ENCODE measurements at regions not wholly inside any gene's neighbourhood (a gene's known extent, or its start where the extent isn't known, plus 50 kb on each side); places are given as distances from the start of the nearest gene placed in this dataset.

DNA sequence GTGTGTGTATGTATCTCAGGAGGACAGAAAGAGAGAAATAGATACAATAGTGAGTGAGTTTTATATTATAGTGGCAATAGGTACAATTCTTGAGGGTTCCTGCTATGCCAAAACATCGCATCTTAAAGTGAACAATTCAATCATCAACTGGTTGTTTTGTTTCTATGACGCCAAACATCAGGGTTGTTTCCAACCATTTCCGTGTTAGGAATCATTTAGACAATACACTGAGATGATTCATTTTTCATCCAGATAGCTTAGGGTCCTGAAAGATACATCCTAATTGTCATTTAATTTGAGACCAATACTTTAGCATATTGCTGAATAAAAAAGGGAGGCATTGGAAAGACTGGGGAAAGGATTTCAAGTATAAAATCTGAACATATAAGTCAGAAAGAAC lies 472.2 kb downstream of the MCTP2 start:
- intact Hi-C loops (cut with DNase I), result no loop called here
- Histone ChIP-seq H3K4me3 (no peak overlapping the region), H3K27ac (no peak overlapping the region), H3K4me1 (no peaks in the 10 kb centered on the region), H3K36me3 (no peaks in the 10 kb centered on the region), H3K9me3 (no peaks in the 10 kb centered on the region), H3K27me3 (no peaks in the 10 kb centered on the region)
- DNase-seq, result no peak
- TF ChIP-seq, protein P1, sequence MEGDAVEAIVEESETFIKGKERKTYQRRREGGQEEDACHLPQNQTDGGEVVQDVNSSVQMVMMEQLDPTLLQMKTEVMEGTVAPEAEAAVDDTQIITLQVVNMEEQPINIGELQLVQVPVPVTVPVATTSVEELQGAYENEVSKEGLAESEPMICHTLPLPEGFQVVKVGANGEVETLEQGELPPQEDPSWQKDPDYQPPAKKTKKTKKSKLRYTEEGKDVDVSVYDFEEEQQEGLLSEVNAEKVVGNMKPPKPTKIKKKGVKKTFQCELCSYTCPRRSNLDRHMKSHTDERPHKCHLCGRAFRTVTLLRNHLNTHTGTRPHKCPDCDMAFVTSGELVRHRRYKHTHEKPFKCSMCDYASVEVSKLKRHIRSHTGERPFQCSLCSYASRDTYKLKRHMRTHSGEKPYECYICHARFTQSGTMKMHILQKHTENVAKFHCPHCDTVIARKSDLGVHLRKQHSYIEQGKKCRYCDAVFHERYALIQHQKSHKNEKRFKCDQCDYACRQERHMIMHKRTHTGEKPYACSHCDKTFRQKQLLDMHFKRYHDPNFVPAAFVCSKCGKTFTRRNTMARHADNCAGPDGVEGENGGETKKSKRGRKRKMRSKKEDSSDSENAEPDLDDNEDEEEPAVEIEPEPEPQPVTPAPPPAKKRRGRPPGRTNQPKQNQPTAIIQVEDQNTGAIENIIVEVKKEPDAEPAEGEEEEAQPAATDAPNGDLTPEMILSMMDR (IDR thresholded peaks at IDR 0.05), result no peak
- no peak for ATAC-seq

DNA sequence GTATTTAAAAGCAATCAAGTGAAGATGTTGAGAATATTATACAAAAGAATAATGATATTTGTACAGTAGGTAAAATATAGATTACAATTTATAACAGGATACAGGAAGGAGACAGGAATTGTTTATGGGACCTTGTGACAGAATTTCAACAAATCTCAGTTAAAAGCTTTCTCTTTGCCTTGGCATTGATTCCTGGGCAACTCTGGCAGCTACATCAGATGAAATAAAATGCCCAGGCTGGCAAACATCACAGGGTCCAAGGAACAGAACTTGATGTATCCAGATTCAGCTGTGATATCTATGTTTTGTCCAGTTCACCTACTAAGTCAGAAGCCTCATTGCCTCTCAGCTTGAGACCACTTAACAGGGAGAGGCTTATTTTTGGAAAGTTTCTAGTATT lies 473.1 kb downstream of the MCTP2 start:
- H3K4me1 ChIP-seq, result no peaks in the 10 kb centered on the region
- no peak for DNase-seq
- no peaks in the 10 kb centered on the region for H3K36me3 ChIP-seq

DNA sequence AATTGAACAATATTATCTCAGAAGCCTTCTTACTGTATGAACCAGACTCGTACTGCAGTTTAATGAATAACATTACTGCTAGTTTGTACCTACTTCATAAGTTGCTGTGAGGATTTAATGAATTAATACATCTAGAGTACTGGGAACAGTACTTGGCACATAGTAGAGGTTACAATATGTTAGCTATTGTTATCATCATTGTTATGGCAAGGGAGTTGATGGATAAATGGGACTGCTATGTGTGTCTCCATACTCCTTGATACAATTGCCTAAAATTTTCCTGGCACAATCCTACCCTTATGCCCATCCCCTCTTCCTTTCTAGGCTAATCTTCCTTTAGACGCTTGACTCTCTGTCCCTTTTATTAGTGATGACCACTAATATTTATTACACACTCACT lies 473.6 kb downstream of the MCTP2 start:
- ATAC-seq (no peak), DNase-seq (no peak)
- Histone ChIP-seq H3K4me1 (no peaks in the 10 kb centered on the region), H3K36me3 (no peaks in the 10 kb centered on the region), H3K27ac (no peak overlapping the region), H3K9me3 (no peaks in the 10 kb centered on the region), H3K27me3 (no peaks in the 10 kb centered on the region), H3K4me3 (no peak overlapping the region)
- TF ChIP-seq, protein P1 (IDR thresholded peaks at IDR 0.05), result no peak
- intact Hi-C loops (cut with DNase I), result no loop called here

More for the DNA sequence above, 473.1 kb downstream of the MCTP2 start:
- Histone ChIP-seq H3K27ac (no peak overlapping the region), H3K9me3 (no peaks in the 10 kb centered on the region), H3K4me3 (no peak overlapping the region), H3K27me3 (no peaks in the 10 kb centered on the region)
- no peak for ATAC-seq
- TF ChIP-seq, protein P1 (IDR thresholded peaks at IDR 0.05), result no peak
- intact Hi-C loops (cut with DNase I), result no loop called here

DNA sequence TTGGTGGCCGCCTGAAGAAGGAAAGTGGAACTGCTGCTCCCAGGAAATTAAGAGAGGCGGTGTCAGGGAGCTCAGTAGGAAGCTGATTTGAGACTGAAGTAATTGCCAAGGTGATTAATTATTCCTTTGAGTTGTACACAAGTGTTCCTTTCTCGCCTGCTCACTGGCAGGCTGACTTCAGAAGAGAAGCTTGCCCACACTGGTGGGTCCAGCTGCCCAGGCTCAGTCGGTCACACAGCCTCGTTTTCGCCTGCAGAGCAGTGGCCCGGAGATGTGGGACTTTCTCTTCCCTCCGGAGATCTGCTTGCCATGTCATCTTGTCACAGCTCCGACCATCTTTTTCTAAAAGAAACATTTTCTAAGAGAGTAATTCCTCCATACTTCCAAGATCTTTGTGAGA lies 478.0 kb downstream of the MCTP2 start:
- no peak for DNase-seq
- TF ChIP-seq, protein P1 (IDR thresholded peaks at IDR 0.05), result no peak

DNA sequence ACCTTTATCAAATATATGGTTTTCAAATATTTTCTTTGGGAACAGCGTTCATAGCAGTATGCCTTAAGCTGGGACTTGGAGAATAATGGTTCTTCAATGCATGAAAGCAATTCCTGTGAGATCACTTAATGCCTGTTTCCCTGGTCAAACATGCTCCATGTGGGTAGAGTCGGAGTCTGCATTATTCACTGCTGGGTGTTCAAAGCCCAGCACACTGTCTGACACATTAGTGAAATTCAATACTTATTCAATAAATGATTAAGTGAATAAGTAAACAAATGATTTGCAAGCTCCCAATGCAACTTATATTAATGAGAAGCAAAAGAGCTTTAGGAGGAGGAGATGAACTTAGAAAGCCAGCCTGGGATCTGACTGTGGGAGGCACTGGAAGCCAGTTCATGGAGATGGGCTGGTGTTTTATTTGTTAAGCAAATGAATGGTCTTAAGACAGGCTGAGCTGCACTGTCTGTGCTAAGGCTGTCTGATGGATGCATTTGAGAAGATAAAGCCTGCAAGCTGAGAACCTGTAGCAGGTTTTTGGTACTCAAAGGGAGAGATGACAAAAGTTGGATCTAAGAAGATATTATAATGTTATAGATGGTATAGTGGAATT lies 490.8 kb downstream of the MCTP2 start:
- no peak for ATAC-seq

More for the DNA sequence above, 478.0 kb downstream of the MCTP2 start:
- Histone ChIP-seq H3K36me3 (no peaks in the 10 kb centered on the region), H3K27me3 (no peaks in the 10 kb centered on the region), H3K27ac (no peak overlapping the region), H3K4me3 (no peak overlapping the region), H3K9me3 (no peaks in the 10 kb centered on the region), H3K4me1 (no peaks in the 10 kb centered on the region)
- no peak for ATAC-seq
- intact Hi-C loops (cut with DNase I), result no loop called here

More for the DNA sequence above, 490.8 kb downstream of the MCTP2 start:
- Histone ChIP-seq H3K4me1 (no peaks in the 10 kb centered on the region), H3K4me3 (no peak overlapping the region), H3K9me3 (no peaks in the 10 kb centered on the region), H3K27ac (no peak overlapping the region), H3K27me3 (no peaks in the 10 kb centered on the region), H3K36me3 (no peaks in the 10 kb centered on the region)
- TF ChIP-seq, protein P1 (IDR thresholded peaks at IDR 0.05), result no peak
- intact Hi-C loops (cut with DNase I), result no loop called here
- DNase-seq, result no peak
